ENCODE measurements at regions not wholly inside any gene's neighbourhood (a gene's known extent, or its start where the extent isn't known, plus 50 kb on each side); places are given as distances from the start of the nearest gene placed in this dataset.

DNA sequence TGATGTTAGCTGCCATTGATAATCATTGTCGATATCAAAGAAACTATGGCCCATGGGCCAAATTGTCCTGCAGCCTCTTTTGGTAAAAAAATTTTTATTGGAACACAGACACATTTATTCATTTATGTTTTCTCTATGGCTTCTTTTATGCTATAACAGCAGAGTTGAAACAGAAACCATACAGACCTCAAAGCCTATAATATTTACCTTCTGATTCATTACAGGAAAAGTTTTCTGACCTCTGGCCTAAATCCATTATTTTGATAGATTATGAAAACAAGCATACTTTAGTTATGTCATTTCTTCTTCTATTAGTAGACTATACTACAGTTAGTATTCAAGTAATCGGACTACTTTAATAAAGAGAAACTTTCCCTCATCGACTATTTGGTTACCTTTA, 349.7 kb upstream of the GALNT5 start:
- no peaks in the 10 kb centered on the region for H3K4me1 Mint-ChIP-seq (ENCODE audit: low read depth in 2 of 2)
- no peaks in the 10 kb centered on the region for H3K9me3 Mint-ChIP-seq
- no peak overlapping the region for H3K4me3 Mint-ChIP-seq
- H3K27ac Mint-ChIP-seq = no peak overlapping the region
- no peak for DNase-seq (ENCODE audit: low spot score)
- H3K27me3 Mint-ChIP-seq = no peaks in the 10 kb centered on the region
- H3K36me3 Mint-ChIP-seq = no peaks in the 10 kb centered on the region
- ATAC-seq = no peak

DNA sequence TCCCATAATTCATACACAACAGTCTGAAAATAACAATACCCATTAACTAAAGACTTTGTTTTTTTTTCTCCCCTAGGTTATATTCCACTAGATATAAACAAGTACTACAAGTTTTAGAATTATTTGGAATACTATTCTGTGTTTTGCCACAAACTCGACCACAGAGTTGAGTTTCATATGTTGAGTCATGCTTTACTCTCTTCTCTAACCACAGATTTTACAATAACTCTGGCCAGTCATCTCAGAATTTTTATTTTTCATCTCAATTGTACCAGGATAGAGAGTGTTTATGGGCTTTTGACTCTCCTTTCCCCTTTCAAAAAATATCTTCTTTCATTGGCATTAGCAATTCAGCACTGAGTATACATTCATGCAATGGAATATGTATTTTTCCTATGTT, 348.7 kb upstream of the GALNT5 start:
- no peaks in the 10 kb centered on the region for H3K27me3 Mint-ChIP-seq
- DNase-seq (ENCODE audit: low spot score) (no peak), ATAC-seq (no peak)
- H3K4me1 Mint-ChIP-seq (ENCODE audit: low read depth in 2 of 2) = no peaks in the 10 kb centered on the region
- no peaks in the 10 kb centered on the region for H3K36me3 Mint-ChIP-seq
- H3K27ac Mint-ChIP-seq = no peak overlapping the region
- no peak overlapping the region for H3K4me3 Mint-ChIP-seq
- H3K9me3 Mint-ChIP-seq = no peaks in the 10 kb centered on the region

DNA sequence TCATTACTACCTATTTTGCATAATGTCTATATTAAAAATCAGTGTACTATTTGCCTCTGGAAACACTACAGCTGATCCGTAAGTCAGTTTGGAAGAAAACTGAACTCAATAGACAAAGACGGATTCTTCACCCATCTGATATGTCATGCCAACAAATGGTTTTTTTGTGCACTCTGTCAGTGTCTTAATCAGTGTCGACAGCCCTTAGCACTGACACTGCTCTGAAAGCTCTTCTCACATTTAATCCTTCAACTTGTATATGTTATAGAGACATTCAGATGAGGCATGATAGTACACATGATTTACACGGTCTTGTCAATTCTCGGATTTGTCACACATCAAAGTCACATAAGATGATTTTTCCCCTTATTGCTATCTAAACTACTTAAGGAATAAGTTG, 347.5 kb upstream of the GALNT5 start:
- H3K4me3 Mint-ChIP-seq = no peak overlapping the region
- H3K36me3 Mint-ChIP-seq = no peaks in the 10 kb centered on the region
- no peak for DNase-seq (ENCODE audit: low spot score)
- H3K27me3 Mint-ChIP-seq = no peaks in the 10 kb centered on the region
- H3K4me1 Mint-ChIP-seq (ENCODE audit: low read depth in 2 of 2) = no peaks in the 10 kb centered on the region
- no peak for ATAC-seq
- no peak overlapping the region for H3K27ac Mint-ChIP-seq
- no peaks in the 10 kb centered on the region for H3K9me3 Mint-ChIP-seq

DNA sequence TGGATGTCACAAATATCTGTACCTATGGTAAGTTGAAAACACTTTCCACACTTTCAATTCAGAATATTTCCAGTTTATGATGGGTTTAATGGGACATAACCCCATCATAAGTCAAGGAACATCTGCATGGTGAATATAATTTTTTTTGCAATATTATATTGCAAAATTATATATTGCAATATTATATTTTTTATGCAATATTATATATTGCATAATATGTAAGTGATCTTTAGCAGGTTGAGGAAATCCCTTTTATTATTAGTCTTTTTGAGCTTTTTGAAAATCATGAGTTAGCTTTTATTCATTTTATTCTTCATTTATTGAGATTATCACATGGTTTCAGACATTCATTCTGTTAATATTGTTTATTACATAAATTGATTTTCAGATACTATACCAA, 342.2 kb upstream of the GALNT5 start:
- peaks cover 4% of the 10 kb centered on the region for H3K9me3 Mint-ChIP-seq
- no peak overlapping the region for H3K27ac Mint-ChIP-seq
- DNase-seq (ENCODE audit: low spot score) (no peak), ATAC-seq (no peak)
- no peaks in the 10 kb centered on the region for H3K36me3 Mint-ChIP-seq
- no peak overlapping the region for H3K4me3 Mint-ChIP-seq
- no peaks in the 10 kb centered on the region for H3K27me3 Mint-ChIP-seq
- H3K4me1 Mint-ChIP-seq (ENCODE audit: low read depth in 2 of 2) = no peaks in the 10 kb centered on the region

DNA sequence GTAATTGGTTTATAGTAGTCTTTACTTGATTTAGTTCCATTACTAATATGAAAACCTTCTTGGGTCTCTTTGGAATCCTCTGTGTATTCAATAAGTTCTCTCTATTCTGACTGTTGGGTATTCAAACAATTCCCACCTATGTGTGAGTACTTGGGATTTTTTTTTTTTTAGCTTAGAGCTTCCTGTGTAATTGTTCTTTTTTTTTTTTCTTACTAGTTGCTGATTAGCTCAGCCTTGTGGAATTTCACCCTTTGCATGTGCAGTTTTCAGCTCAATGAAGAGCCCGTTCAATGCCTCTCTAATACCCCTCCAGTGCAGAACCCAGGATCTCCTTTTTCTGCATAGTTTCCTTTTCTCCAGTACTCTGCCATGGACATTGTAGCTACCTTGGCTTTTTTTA, 339.1 kb upstream of the GALNT5 start:
- DNase-seq (ENCODE audit: low spot score) (no peak), ATAC-seq (no peak)
- Mint-ChIP-seq H3K36me3 (no peaks in the 10 kb centered on the region), H3K27me3 (no peaks in the 10 kb centered on the region), H3K27ac (no peak overlapping the region), H3K4me3 (no peak overlapping the region), H3K4me1 (ENCODE audit: low read depth in 2 of 2) (no peaks in the 10 kb centered on the region), H3K9me3 (peaks cover 6% of the 10 kb centered on the region)

DNA sequence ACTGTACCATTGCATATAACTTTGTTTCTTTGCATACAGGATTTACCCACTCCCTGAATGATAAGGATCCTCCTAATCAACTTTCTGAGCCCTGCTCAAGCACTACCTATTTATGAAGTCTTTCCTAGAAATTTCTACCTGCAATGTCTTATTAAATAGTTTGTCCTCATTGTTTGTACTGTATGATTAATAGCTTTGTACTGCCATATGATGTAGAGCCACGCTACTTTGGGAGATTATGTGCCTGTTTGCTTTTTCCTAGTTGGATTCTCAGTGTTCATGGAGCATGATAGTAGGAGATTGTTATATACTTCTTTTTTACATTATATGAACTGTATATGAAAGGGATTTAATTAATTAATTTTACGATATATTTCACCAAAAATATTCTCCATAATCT, 327.1 kb upstream of the GALNT5 start:
- H3K27me3 Mint-ChIP-seq = no peaks in the 10 kb centered on the region
- H3K36me3 Mint-ChIP-seq = no peaks in the 10 kb centered on the region
- H3K9me3 Mint-ChIP-seq = peaks cover 3% of the 10 kb centered on the region
- no peak overlapping the region for H3K4me3 Mint-ChIP-seq
- no peak for DNase-seq (ENCODE audit: low spot score)
- ATAC-seq = no peak
- no peak overlapping the region for H3K27ac Mint-ChIP-seq
- no peaks in the 10 kb centered on the region for H3K4me1 Mint-ChIP-seq (ENCODE audit: low read depth in 2 of 2)

DNA sequence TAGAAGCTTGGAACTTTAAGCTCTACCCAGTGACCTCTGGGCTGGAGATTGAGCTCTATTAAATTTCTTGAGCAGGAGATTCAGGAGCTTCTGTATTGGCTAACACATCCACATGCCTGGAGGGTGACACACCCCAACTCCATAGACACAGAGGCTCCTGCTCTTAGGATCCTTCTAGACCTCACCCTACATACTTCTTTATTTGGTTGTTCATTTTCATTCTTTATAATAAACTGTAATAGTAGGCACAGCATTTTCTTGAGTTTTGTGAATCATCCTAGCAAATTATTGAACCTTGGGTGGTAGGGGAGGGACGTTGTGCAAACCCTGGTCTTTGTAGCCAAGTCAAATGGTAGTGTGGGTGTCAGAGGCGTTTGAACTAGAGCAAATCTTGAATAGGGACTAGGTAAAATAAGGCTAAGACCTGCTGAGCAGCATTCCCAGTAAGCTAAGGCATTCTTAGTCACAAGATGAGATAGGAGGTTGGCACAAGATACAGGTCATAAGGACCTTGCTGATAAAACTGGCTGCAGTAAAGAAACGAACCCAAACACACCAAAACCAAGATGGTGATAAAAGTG, 323.8 kb upstream of the GALNT5 start:
- Mint-ChIP-seq H3K36me3 (no peaks in the 10 kb centered on the region), H3K9me3 (peaks cover 6% of the 10 kb centered on the region), H3K4me1 (ENCODE audit: low read depth in 2 of 2) (no peaks in the 10 kb centered on the region), H3K27ac (no peak overlapping the region), H3K4me3 (no peak overlapping the region), H3K27me3 (no peaks in the 10 kb centered on the region)
- ATAC-seq (no peak), DNase-seq (ENCODE audit: low spot score) (no peak)

DNA sequence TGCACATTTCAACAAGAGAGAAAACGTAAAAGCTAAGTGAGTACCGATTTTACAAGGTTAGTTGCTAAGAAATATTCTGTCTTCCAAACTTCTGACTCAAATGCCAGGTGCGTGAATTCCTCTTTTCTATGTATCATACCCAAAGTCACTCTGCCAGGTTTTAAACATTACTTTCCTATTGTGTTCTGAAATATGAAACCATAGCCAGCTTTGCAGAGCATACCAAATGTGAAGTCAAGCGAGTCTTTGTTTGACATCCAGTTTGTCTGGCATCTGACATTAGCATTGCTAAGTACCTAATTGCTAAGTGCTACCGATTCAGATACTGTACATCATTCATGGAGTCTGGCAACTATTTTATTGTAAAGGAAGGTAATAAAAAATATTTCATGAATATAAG, 321.9 kb upstream of the GALNT5 start:
- H3K27ac Mint-ChIP-seq = no peak overlapping the region
- no peak for DNase-seq (ENCODE audit: low spot score)
- peaks cover 6% of the 10 kb centered on the region for H3K9me3 Mint-ChIP-seq
- no peak for ATAC-seq
- no peaks in the 10 kb centered on the region for H3K27me3 Mint-ChIP-seq
- H3K4me3 Mint-ChIP-seq = no peak overlapping the region
- no peaks in the 10 kb centered on the region for H3K36me3 Mint-ChIP-seq
- no peaks in the 10 kb centered on the region for H3K4me1 Mint-ChIP-seq (ENCODE audit: low read depth in 2 of 2)

DNA sequence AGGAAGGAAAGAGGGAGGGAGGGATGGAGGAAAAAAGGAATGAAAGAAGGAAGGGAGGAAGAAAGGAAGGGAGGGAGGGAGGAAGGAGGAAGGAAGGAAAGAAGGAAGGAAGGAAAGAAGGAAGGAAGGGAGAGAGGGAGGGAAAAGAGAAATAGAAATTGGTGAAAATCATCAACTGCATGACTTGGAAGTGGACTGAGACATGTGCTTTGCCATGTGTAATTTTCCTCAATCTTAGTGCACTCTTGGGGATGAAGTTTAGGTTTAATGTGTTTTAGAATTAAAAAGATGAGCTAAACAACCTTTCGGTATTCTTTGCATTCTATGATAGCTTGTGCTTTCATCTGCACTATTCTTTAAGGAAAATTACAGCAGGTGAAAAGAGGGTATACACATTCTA, 320.1 kb upstream of the GALNT5 start:
- Mint-ChIP-seq H3K9me3 (peaks cover 6% of the 10 kb centered on the region), H3K27ac (no peak overlapping the region), H3K36me3 (no peaks in the 10 kb centered on the region), H3K27me3 (no peaks in the 10 kb centered on the region), H3K4me3 (no peak overlapping the region), H3K4me1 (ENCODE audit: low read depth in 2 of 2) (no peaks in the 10 kb centered on the region)
- DNase-seq (ENCODE audit: low spot score) = no peak
- ATAC-seq = no peak

DNA sequence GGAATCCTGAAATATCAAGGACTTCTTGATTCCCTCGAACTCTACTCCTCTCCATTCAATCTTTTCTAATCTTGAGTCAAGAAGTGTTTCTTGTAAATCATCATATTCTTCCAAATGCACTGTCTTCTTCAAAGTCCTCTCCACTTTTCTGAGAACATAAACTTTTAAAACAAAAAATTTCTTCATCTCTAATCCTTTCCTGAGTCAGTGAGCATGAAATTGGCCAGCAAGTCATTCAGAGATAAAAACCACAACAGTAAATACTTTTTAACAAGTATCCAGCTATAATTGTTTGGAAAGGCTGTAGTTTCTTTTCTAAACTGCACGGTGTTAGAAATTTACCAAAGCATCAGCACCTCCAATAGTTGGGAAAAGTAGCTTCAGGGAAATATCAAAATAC, 312.6 kb upstream of the GALNT5 start:
- no peak overlapping the region for H3K27ac Mint-ChIP-seq
- H3K4me1 Mint-ChIP-seq (ENCODE audit: low read depth in 2 of 2) = no peaks in the 10 kb centered on the region
- H3K36me3 Mint-ChIP-seq = no peaks in the 10 kb centered on the region
- ATAC-seq (no peak), DNase-seq (ENCODE audit: low spot score) (no peak)
- H3K27me3 Mint-ChIP-seq = no peaks in the 10 kb centered on the region
- H3K4me3 Mint-ChIP-seq = no peak overlapping the region
- peaks cover 2% of the 10 kb centered on the region for H3K9me3 Mint-ChIP-seq

DNA sequence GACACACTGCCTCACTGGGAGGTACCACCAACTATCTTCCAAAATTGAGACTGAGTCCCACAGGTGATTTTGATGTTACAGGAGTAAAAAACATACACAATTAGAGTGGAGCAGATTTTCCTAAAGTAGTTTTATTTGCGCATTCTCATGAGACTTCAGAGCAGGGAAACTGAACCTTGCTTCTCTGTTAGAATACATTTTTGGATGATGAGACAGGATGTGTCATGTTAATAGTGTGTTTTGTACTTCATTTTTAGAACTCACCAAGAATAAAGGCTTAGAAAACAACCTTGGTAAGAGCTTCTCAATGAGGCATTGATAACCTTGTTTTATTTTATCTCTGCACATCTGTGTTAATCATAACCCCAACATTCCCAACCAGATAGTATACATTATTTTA, 310.2 kb upstream of the GALNT5 start:
- Mint-ChIP-seq H3K27me3 (no peaks in the 10 kb centered on the region), H3K4me1 (ENCODE audit: low read depth in 2 of 2) (no peaks in the 10 kb centered on the region), H3K4me3 (no peak overlapping the region), H3K36me3 (no peaks in the 10 kb centered on the region), H3K9me3 (peaks cover 9% of the 10 kb centered on the region), H3K27ac (no peak overlapping the region)
- DNase-seq (ENCODE audit: low spot score) (no peak), ATAC-seq (no peak)

DNA sequence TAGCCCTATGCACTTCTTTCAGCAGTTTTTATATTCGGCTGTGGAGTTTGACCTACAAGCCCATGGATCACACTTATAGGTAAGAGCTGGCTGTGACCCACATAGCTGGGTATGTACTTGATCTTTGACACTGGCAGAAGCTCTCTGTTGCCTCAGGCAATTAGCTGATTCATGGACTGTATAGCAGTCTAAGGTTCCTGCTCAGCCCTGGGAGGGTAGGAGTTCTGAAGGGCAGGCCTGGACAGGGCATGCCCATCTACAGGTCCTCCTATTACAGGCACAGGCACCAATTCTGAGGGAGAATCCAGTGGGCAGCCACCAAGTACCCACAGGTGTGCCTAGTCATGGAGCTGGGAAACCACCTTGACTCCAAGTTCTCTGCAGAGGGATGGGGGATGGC, 301.8 kb upstream of the GALNT5 start:
- Mint-ChIP-seq H3K4me3 (no peak overlapping the region), H3K36me3 (no peaks in the 10 kb centered on the region), H3K27me3 (no peaks in the 10 kb centered on the region), H3K27ac (no peak overlapping the region), H3K4me1 (ENCODE audit: low read depth in 2 of 2) (no peaks in the 10 kb centered on the region), H3K9me3 (peaks cover 13% of the 10 kb centered on the region)
- ATAC-seq = peak in 1 of 2 donors; percentile 32
- no peak for DNase-seq (ENCODE audit: low spot score)

DNA sequence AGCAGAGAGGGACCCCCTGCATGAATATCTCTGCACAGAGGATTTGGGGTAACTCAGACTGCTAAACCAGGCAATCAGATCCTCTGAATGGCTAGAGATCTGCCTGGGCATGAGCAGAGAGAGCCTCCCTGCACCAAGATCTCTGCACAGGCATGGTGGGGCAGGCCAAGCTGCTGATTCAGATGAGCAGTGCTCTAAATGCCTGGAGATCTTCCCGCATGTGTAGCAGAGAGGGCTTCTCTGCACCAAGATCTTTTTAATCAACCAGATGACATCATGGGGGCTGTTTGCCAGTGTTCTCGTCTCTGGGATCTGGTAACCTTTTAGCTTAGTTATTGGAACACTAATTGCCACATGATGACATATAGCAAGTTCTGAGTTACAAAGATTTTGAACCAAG, 301.3 kb upstream of the GALNT5 start:
- no peaks in the 10 kb centered on the region for H3K27me3 Mint-ChIP-seq
- no peaks in the 10 kb centered on the region for H3K36me3 Mint-ChIP-seq
- no peak for ATAC-seq

DNA sequence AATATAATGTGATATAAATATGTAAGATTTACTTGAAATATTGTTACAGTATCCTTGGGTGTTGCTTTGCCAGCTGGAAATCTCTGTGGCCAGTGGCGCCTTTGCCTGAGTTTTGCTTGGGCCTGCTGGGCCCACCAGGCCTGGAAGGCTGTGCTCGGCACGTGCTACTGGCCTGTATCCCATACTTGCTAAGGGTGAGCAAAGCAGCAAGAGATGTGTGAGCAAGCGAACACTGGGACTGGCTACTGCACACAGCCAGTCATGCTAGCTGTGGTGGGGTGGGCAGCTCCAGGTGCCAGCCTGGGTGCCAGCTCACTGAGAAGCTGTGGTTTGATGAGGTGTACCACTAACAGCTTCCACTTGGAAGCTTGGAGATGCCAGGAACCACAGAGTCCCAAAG, 299.1 kb upstream of the GALNT5 start:
- Mint-ChIP-seq H3K27ac (no peak overlapping the region), H3K27me3 (no peaks in the 10 kb centered on the region), H3K4me1 (ENCODE audit: low read depth in 2 of 2) (no peaks in the 10 kb centered on the region), H3K4me3 (no peak overlapping the region), H3K9me3 (peaks cover 7% of the 10 kb centered on the region), H3K36me3 (no peaks in the 10 kb centered on the region)
- ATAC-seq (no peak), DNase-seq (ENCODE audit: low spot score) (no peak)

More for the DNA sequence above, 301.3 kb upstream of the GALNT5 start:
- no peak overlapping the region for H3K4me3 Mint-ChIP-seq
- no peak overlapping the region for H3K27ac Mint-ChIP-seq
- H3K9me3 Mint-ChIP-seq = peaks cover 12% of the 10 kb centered on the region
- no peak for DNase-seq (ENCODE audit: low spot score)
- no peaks in the 10 kb centered on the region for H3K4me1 Mint-ChIP-seq (ENCODE audit: low read depth in 2 of 2)

DNA sequence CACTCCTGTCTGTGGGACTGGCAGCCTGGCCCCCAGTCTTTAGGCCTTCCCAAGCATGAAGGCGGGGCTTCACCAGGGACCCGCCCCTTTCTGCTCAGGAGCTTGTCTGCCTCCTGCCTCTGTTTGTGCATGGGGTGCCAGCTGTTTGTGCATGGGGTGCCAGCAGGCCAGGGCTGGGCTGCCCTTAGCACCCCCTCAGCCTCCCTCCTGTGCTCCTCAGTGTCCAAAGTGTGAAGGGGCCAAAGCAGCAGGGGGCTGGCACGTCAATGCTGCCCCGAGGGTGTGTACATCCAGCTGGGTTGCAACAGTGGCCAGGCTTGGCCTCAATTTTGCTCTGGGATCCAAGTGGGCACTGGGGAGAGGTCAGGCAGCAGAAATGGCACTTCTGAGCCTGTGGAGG, 298.0 kb upstream of the GALNT5 start:
- DNase-seq (ENCODE audit: low spot score) (no peak), ATAC-seq (no peak)
- no peak overlapping the region for H3K4me3 Mint-ChIP-seq
- H3K36me3 Mint-ChIP-seq = no peaks in the 10 kb centered on the region
- peaks cover 3% of the 10 kb centered on the region for H3K9me3 Mint-ChIP-seq
- H3K27ac Mint-ChIP-seq = no peak overlapping the region
- no peaks in the 10 kb centered on the region for H3K27me3 Mint-ChIP-seq
- no peaks in the 10 kb centered on the region for H3K4me1 Mint-ChIP-seq (ENCODE audit: low read depth in 2 of 2)
